B cell (primary cell): ENCODE measurements at regions not wholly inside any gene's neighbourhood (a gene's known extent, or its start where the extent isn't known, plus 50 kb on each side); places are given as distances from the start of the nearest gene placed in this dataset.

Experiments
- ATAC-seq: fragments of 200-7000 bp; cut with Tn5 transposase; one replicate; pipeline ENCODE4 v1.10.0; 2021; ENCODE audit warnings: low read depth, mild to moderate bottlenecking, moderate number of reproducible peaks, moderate library complexity
- CTCF ChIA-PET: fragments of 350-600 bp; sonication (Branson Sonifier 250); formaldehyde crosslinking; loops from one replicate; lab custom pipeline; 2021; ENCODE audit warnings: antibody characterized with exemption, inconsistent platforms; lab: Charles Lee
- POLR2A ChIA-PET: fragments of 350-600 bp; sonication (Branson Sonifier 250); formaldehyde crosslinking; loops from one replicate; lab custom pipeline; 2021; ENCODE audit warnings: antibody characterized with exemption; lab: Charles Lee
- DNase-seq: peaks from one replicate; pipeline ENCODE4 v3.0.0; 2013
- H2AFZ ChIP-seq: 2 replicates; pipeline ENCODE4 v1.6.1; 2012; ENCODE audit warnings: mild to moderate bottlenecking, low read depth, low read length; ENCODE audit not compliant: insufficient read depth, poor library complexity, severe bottlenecking
- H3K27ac ChIP-seq, 2 donors: 1 replicate in 1 of 2; 2 replicates in 1 of 2; pipeline ENCODE4 v1.5.1; 2012 to 2013; ENCODE audit warnings: low read length in 2 of 2, mild to moderate bottlenecking in 2 of 2, moderate library complexity in 1 of 2
- H3K27me3 ChIP-seq, 4 experiments: fragments of 200-600 bp in 1 of 4; sonication (generic) in 1 of 4; replicated peaks in 1 of 4; 1 replicate in 2 of 4; 2 replicates in 2 of 4; pipeline versions ENCODE4 v1.6.1 to v1.7.0; 2013 to 2016; ENCODE audit warnings: low read length in 3 of 4, mild to moderate bottlenecking in 2 of 4, mixed read lengths in 1 of 4, moderate library complexity in 1 of 4; ENCODE audit not compliant: insufficient read depth in 4 of 4, control insufficient read depth in 3 of 4; ENCODE audit errors: control extremely low read depth in 1 of 4
- H3K36me3 ChIP-seq, 2 experiments: replicated peaks in 1 of 2; 1 replicate in 1 of 2; 2 replicates in 1 of 2; pipeline versions ENCODE4 v1.6.1 to v1.7.1; 2013; ENCODE audit warnings: low read length in 1 of 2; ENCODE audit not compliant: insufficient read depth in 2 of 2, control insufficient read depth in 1 of 2; ENCODE audit errors: control extremely low read depth in 1 of 2, extremely low read depth in 1 of 2
- H3K4me1 ChIP-seq, 2 donors: fragments of 200-600 bp in 1 of 2; sonication (generic) in 1 of 2; 1 replicate in 1 of 2; 2 replicates in 1 of 2; pipeline versions ENCODE4 v1.5.1 to v1.6.1; 2013 to 2017; ENCODE audit warnings: low read length in 2 of 2; ENCODE audit not compliant: control insufficient read depth in 2 of 2, insufficient read depth in 2 of 2
- H3K4me2 ChIP-seq: replicated peaks from 2 replicates; pipeline ENCODE3; 2012; ENCODE audit warnings: mild to moderate bottlenecking, low read depth, low read length; ENCODE audit not compliant: poor library complexity, severe bottlenecking
- H3K4me3 ChIP-seq, 5 experiments: fragments of 200-600 bp in 1 of 5; sonication (generic) in 1 of 5; 1 replicate in 3 of 5; 2 replicates in 2 of 5; pipeline versions ENCODE4 v1.5.1 to v1.7.0; 2011 to 2016; ENCODE audit warnings: low read length in 4 of 5, mild to moderate bottlenecking in 4 of 5, low read depth in 2 of 5, control low read depth in 1 of 5, moderate library complexity in 1 of 5; ENCODE audit not compliant: insufficient read depth in 1 of 5; ENCODE audit errors: control extremely low read depth in 1 of 5, extremely low read depth in 1 of 5
- H3K79me2 ChIP-seq: fragments of 200-600 bp; sonication (generic); one replicate; pipeline ENCODE4 v1.6.0; 2016; ENCODE audit warnings: low read length; ENCODE audit not compliant: control insufficient read depth, insufficient read depth
- H3K9ac ChIP-seq: fragments of 200-600 bp; sonication (generic); 2 replicates; pipeline ENCODE4 v1.6.1; 2017; ENCODE audit warnings: mild to moderate bottlenecking, low read length, moderate library complexity
- H3K9me3 ChIP-seq, 3 donors: one replicate each; pipeline versions ENCODE4 v1.6.1 to v1.7.1; 2013; ENCODE audit warnings: low read length in 2 of 3; ENCODE audit not compliant: control insufficient read depth in 2 of 3, insufficient read depth in 1 of 3; ENCODE audit errors: control extremely low read depth in 1 of 3
- H4K20me1 ChIP-seq: 2 replicates; pipeline ENCODE4 v1.6.0; 2012; ENCODE audit warnings: mild to moderate bottlenecking, low read length; ENCODE audit not compliant: insufficient read depth, control insufficient read depth, poor library complexity, severe bottlenecking
- H3K27ac Mint-ChIP-seq: one replicate; pipeline ENCODE4 v1.8.0; 2021; ENCODE audit warnings: mixed read lengths
- H3K27me3 Mint-ChIP-seq: one replicate; pipeline ENCODE4 v1.8.0; 2021; ENCODE audit warnings: mixed read lengths
- H3K4me1 Mint-ChIP-seq: one replicate; pipeline ENCODE4 v1.8.0; 2021; ENCODE audit warnings: mixed read lengths
- H3K4me3 Mint-ChIP-seq: one replicate; pipeline ENCODE4 v1.8.0; 2021; ENCODE audit warnings: mixed read lengths
- H3K9me3 Mint-ChIP-seq: one replicate; pipeline ENCODE4 v1.8.0; 2022; ENCODE audit warnings: mixed read lengths; ENCODE audit not compliant: insufficient read depth
- CTCF ChIP-seq: fragments of 200-600 bp; IDR thresholded peaks from one replicate; pipeline ENCODE4 v1.8.0; 2022; ENCODE audit warnings: antibody characterized with exemption, mild to moderate bottlenecking
- EZH2 ChIP-seq: IDR thresholded peaks from 2 replicates; pipeline ENCODE4 v1.6.1; 2012; ENCODE audit warnings: borderline replicate concordance, low read depth, mild to moderate bottlenecking, moderate library complexity, low read length; ENCODE audit not compliant: insufficient read depth, poor library complexity, severe bottlenecking
- whole genome bisulfite sequencing: methylation state at CpG from one replicate; pipeline ENCODE4 v1.1.5; 2013; ENCODE audit warnings: missing lambda C conversion rate; ENCODE audit not compliant: insufficient coverage; 5-methylcytosine and 5-hydroxymethylcytosine counted together
- intact Hi-C: fragments of 100-400 bp; cut with micrococcal nuclease; formaldehyde crosslinking; loops from one replicate; pipeline ENCODE4 v1.10.0; 2022

- Histone ChIP-seq H2AFZ (no peak overlapping the region), H3K4me3 (no peak overlapping the region), H3K4me1 (no peaks in the 10 kb centered on the region), H3K9ac (no peak overlapping the region), H3K4me2 (no peak overlapping the region), H3K27ac (no peak overlapping the region), H3K27me3 (no peaks in the 10 kb centered on the region), H3K9me3 (no peaks in the 10 kb centered on the region), H3K36me3 (no peaks in the 10 kb centered on the region), H4K20me1 (no peaks in the 10 kb centered on the region), H3K79me2 (no peaks in the 10 kb centered on the region)
- Mint-ChIP-seq H3K4me3 (no peak overlapping the region), H3K27ac (no peak overlapping the region), H3K9me3 (no peaks in the 10 kb centered on the region), H3K27me3 (peaks cover 12% of the 10 kb centered on the region), H3K4me1 (no peaks in the 10 kb centered on the region)
- ChIA-PET POLR2A (no interaction called here), CTCF (no interaction called here)
- ATAC-seq (no peak), DNase-seq (no peak)
- intact Hi-C loops = no loop called here
- TF ChIP-seq CTCF (no peak), EZH2 (no peak)
- WGBS = no CpG with 5 or more reads among the region's 5 CpGs
Observed at GRCh38 chr5:126020770-126021169, 402.4 kb upstream of the GRAMD2B start.

- DNase-seq (no peak), ATAC-seq (no peak)
- ChIA-PET POLR2A (no interaction called here), CTCF (no interaction called here)
- Histone ChIP-seq H3K79me2 (no peaks in the 10 kb centered on the region), H4K20me1 (no peaks in the 10 kb centered on the region), H3K9ac (no peak overlapping the region), H2AFZ (no peak overlapping the region), H3K4me3 (no peak overlapping the region), H3K4me1 (no peaks in the 10 kb centered on the region), H3K9me3 (peaks cover 0 to 14% (median 3%) of the 10 kb centered on the region in 3 donors), H3K4me2 (no peak overlapping the region), H3K27me3 (no peaks in the 10 kb centered on the region), H3K27ac (no peak overlapping the region), H3K36me3 (no peaks in the 10 kb centered on the region)
- peaks cover 12% of the 10 kb centered on the region for H3K9me3 Mint-ChIP-seq
- H3K4me1 Mint-ChIP-seq = no peaks in the 10 kb centered on the region
- H3K27me3 Mint-ChIP-seq = peaks cover 12% of the 10 kb centered on the region
- TF ChIP-seq EZH2 = no peak
- TF ChIP-seq CTCF = no peak
- intact Hi-C loops = no loop called here
- H3K4me3 Mint-ChIP-seq = no peak overlapping the region
- WGBS = no CpG with 5 or more reads among the region's 2 CpGs
- H3K27ac Mint-ChIP-seq = no peak overlapping the region
Observed at GRCh38 chr5:126023994-126024441, 399.2 kb upstream of the GRAMD2B start.
